Kidney (tissue), 13 donors: ENCODE measurements at regions not wholly inside any gene's neighbourhood (a gene's known extent, or its start where the extent isn't known, plus 50 kb on each side); places are given as distances from the start of the nearest gene placed in this dataset.

Source experiments
- DNase-seq, 5 donors: peaks; one replicate each; pipeline ENCODE4 v3.0.0-alpha.2; 2013 to 2020
- FAIRE-seq: peaks from 2 replicates; lab custom pipeline; 2012; peaks lifted over from hg19 to GRCh38; lab: Jason Lieb, UNC
- H3K27ac ChIP-seq, 2 donors: one replicate each; pipeline ENCODE4 v1.7.0; 2013; ENCODE audit warnings: low read depth in 2 of 2, low read length in 2 of 2, inconsistent platforms in 1 of 2
- H3K27me3 ChIP-seq: one replicate; pipeline ENCODE4 v1.7.1; 2013; ENCODE audit warnings: low read length, inconsistent platforms; ENCODE audit not compliant: control insufficient read depth, insufficient read depth
- H3K36me3 ChIP-seq, 3 donors: one replicate each; pipeline versions ENCODE4 v1.7.0 to v1.7.1; 2013; ENCODE audit warnings: low read length in 3 of 3, control low read depth in 1 of 3, inconsistent platforms in 1 of 3; ENCODE audit not compliant: insufficient read depth in 3 of 3, control insufficient read depth in 2 of 3
- H3K4me1 ChIP-seq, 3 donors: one replicate each; pipeline versions ENCODE4 v1.7.0 to v1.7.1; 2013; ENCODE audit warnings: low read length in 3 of 3, inconsistent platforms in 1 of 3, low read depth in 1 of 3; ENCODE audit not compliant: control insufficient read depth in 2 of 3, insufficient read depth in 2 of 3
- H3K4me3 ChIP-seq, 3 donors: one replicate each; pipeline versions ENCODE4 v1.7.0 to v1.8.1; 2013; ENCODE audit warnings: low read length in 3 of 3, control low read depth in 1 of 3, inconsistent platforms in 1 of 3
- H3K9ac ChIP-seq, 3 donors: one replicate each; pipeline versions ENCODE4 v1.7.0 to v1.7.1; 2013; ENCODE audit warnings: low read length in 3 of 3, control low read depth in 1 of 3, inconsistent platforms in 1 of 3
- H3K9me3 ChIP-seq, 3 donors: one replicate each; pipeline versions ENCODE4 v1.7.0 to v1.7.1; 2013; ENCODE audit warnings: low read length in 3 of 3, control low read depth in 1 of 3, inconsistent platforms in 1 of 3; ENCODE audit not compliant: control insufficient read depth in 2 of 3, insufficient read depth in 1 of 3
- intact Hi-C: fragments of 100-400 bp; cut with DNase I; formaldehyde crosslinking; loops from one replicate; pipeline ENCODE4 v1.11.1; 2022
- TF ChIP-seq, protein P1 (sequence below): IDR thresholded peaks from 3 replicates; pipeline ENCODE4 v1.5.1; 2012; ENCODE audit warnings: mild to moderate bottlenecking, moderate library complexity, borderline replicate concordance; ENCODE audit not compliant: insufficient read depth; ENCODE audit errors: extremely low read depth
- donor health status: control.
- donor health status: control.
- donor health status: control.
- donor health status: control.
- donor health status: control.
- donor health status: DM: yes; HTN: yes; CAD: no.
- donor health status: Normal renal cell carcinoma (clear cell type).

DNA sequence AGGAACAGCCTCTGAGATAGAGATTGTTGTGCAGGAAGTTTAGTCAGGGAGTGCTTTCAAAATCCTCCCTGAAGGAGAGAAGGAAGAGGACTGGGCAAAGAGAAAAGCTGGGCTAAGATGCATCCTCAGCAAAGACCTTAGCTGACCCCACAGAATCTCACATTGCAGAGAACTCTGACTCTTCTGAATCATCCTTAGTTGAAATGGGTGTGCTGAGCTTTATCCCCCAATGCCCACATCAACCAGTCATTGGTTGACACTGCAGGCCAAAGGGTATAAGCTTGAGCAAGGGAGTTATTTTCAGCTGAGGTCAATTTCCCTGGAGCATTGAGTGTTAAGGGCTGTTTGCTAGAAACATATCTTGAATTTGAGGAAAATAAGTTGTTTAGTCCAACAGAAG, 732.2 kb downstream of the CBLN4 start:
- no peak overlapping the region for H3K4me3 ChIP-seq
- H3K9ac ChIP-seq: no peak overlapping the region
- no peaks in the 10 kb centered on the region for H3K4me1 ChIP-seq
- TF ChIP-seq, protein P1, sequence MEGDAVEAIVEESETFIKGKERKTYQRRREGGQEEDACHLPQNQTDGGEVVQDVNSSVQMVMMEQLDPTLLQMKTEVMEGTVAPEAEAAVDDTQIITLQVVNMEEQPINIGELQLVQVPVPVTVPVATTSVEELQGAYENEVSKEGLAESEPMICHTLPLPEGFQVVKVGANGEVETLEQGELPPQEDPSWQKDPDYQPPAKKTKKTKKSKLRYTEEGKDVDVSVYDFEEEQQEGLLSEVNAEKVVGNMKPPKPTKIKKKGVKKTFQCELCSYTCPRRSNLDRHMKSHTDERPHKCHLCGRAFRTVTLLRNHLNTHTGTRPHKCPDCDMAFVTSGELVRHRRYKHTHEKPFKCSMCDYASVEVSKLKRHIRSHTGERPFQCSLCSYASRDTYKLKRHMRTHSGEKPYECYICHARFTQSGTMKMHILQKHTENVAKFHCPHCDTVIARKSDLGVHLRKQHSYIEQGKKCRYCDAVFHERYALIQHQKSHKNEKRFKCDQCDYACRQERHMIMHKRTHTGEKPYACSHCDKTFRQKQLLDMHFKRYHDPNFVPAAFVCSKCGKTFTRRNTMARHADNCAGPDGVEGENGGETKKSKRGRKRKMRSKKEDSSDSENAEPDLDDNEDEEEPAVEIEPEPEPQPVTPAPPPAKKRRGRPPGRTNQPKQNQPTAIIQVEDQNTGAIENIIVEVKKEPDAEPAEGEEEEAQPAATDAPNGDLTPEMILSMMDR: no peak
- FAIRE-seq: no peak
- H3K27me3 ChIP-seq: no peaks in the 10 kb centered on the region
- intact Hi-C loops: no loop called here
- no peaks in the 10 kb centered on the region for H3K36me3 ChIP-seq
- no peak for DNase-seq
- H3K27ac ChIP-seq: no peak overlapping the region
- no peaks in the 10 kb centered on the region for H3K9me3 ChIP-seq

- no peak overlapping the region for H3K9ac ChIP-seq
- FAIRE-seq (no peak), DNase-seq (no peak)
- intact Hi-C loops: no loop called here
- H3K27me3 ChIP-seq: no peaks in the 10 kb centered on the region
- TF ChIP-seq, protein P1: no peak
- no peak overlapping the region for H3K4me3 ChIP-seq
- no peaks in the 10 kb centered on the region for H3K4me1 ChIP-seq
- H3K27ac ChIP-seq: no peak overlapping the region
- no peaks in the 10 kb centered on the region for H3K36me3 ChIP-seq
- no peaks in the 10 kb centered on the region for H3K9me3 ChIP-seq
Observed at GRCh38 chr20:55271371-55271770, 733.9 kb downstream of the CBLN4 start.

GRCh38 chr20:55269913-55270312, 735.4 kb downstream of the CBLN4 start:
- H3K4me3 ChIP-seq: no peak overlapping the region
- H3K27me3 ChIP-seq: no peaks in the 10 kb centered on the region
- TF ChIP-seq, protein P1: no peak
- no peaks in the 10 kb centered on the region for H3K9me3 ChIP-seq
- DNase-seq: no peak
- intact Hi-C loops: no loop called here
- H3K36me3 ChIP-seq: no peaks in the 10 kb centered on the region
- H3K4me1 ChIP-seq: no peaks in the 10 kb centered on the region
- FAIRE-seq: no peak
- no peak overlapping the region for H3K27ac ChIP-seq
- no peak overlapping the region for H3K9ac ChIP-seq

DNA sequence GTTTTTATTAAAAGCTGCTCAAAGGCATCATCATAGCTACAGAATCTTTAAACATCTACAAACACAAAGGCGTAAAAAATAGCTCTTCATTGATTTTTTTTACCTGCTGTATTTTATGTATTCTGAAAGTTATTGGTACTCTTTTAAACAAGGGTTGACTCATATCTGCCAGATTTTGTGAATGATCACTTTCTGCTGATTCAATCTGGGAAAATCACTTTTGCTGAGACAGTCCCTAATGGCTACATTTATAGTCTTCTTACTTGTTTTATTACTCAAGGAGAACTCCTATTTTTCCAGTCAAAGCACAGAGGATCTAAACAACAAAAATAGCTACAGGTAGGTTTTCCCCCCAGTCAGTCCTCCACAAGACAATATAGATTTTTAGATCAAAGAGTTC, 739.0 kb downstream of the CBLN4 start:
- TF ChIP-seq, protein P1: no peak
- H3K9me3 ChIP-seq: no peaks in the 10 kb centered on the region
- H3K4me3 ChIP-seq: no peak overlapping the region
- H3K9ac ChIP-seq: no peak overlapping the region
- FAIRE-seq (no peak), DNase-seq (no peak)
- intact Hi-C loops: no loop called here
- no peaks in the 10 kb centered on the region for H3K36me3 ChIP-seq
- no peak overlapping the region for H3K27ac ChIP-seq
- H3K4me1 ChIP-seq: no peaks in the 10 kb centered on the region
- no peaks in the 10 kb centered on the region for H3K27me3 ChIP-seq
